HG02852 (cell line): ENCODE measurements at regions not wholly inside any gene's neighbourhood (a gene's known extent, or its start where the extent isn't known, plus 50 kb on each side); places are given as distances from the start of the nearest gene placed in this dataset.

Source experiments
- ATAC-seq: cut with Tn5 transposase; IDR thresholded peaks from one replicate; pipeline ENCODE4 v1.9.1; 2021; ENCODE audit warnings: mild to moderate bottlenecking, moderate library complexity; ENCODE audit not compliant: unreplicated experiment

DNA sequence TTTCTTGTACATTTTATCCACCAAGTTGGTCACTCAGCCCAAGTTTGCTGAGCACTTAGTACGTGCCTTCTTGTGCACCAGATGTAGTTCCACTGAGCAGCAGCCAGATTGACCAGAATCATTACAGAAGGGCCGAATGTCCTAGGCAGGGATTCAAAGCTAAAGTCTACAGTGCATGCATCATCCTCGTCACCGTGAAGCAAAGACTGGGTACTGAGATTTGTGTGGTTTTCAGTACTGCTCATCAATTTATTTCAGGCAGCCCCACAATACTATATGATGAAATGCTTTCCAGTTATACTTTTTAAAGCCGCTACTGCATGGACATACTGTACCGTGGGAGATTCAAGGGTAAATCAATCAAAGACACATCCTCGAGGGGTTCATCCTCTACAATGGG is 227.0 kb downstream of the ARRDC4 start:
- no peak for ATAC-seq

DNA sequence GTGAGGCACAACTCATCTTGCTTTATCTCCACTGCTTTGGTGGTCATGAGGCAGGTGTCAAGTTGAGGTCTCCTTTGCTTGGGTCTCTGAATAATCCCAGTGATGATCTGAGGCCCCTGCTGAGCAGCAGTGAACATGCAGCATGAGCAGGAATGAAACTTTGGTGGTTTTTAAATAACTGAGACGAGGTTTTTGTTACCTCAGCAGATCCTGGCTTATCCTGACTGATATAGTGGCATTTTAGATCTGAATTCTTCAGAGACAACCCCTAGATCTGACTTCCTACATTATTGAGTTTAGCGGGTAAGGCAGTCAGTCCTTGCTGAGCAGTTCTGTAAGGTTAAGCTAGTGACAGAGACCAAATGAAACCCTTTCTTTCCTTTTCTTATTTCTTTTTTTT is 230.4 kb downstream of the ARRDC4 start:
- ATAC-seq: no peak

DNA sequence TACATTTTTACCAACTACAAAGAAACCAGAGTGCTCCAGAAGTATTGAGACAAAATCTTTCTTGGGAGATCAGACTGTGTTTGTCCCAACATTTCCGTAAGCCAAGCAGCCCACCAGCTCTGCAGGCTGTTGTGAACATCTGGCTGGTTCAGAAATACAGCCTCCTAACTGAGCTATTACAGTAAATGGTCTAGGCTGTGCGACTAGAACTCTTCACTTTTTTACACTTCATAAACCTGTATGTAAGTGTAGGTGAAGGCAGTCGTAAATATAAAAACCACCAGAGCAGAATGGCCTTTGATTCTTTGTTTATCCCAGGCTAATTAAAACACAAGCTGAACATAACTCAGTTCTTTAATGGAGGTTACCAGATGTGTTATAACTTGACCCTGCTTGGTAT is 235.3 kb downstream of the ARRDC4 start:
- no peak for ATAC-seq

DNA sequence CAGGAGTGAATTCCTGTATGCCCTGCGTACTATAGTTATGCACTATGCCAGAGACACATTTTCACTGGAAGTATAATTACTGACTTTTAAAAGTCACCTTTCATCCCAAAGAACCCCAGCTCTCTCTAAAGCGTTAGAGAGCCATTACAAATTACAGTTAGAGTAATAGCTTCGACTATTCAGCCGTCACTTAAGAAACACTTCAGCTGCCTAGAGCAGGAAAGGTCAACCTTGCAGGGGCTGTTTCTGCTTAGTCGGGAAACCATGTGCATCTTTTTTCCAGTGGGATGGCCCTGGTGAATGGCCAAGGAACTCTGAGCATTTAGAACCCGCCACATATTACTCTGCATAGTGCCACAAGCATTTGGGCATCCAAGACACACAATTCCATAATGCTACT is 235.9 kb downstream of the ARRDC4 start:
- no peak for ATAC-seq

DNA sequence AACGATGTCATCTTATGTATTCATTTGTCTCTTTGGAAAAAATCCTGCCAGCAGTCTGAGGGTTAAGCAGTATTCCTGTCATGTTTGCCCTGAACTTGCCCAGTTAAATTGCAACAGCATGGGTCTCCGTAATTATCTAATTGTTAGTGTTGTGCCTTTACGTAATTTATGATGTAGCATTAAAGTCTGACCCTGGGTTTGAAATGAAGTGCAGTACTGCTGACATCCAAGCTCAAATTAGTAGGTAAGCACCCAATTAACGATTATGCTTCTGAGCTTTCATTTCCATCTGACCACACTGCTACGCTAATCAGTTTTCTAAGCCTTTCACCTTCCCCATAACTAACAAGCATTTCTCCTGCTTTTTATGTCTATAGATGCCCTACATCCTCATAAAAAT is 241.8 kb downstream of the ARRDC4 start:
- ATAC-seq: no peak

DNA sequence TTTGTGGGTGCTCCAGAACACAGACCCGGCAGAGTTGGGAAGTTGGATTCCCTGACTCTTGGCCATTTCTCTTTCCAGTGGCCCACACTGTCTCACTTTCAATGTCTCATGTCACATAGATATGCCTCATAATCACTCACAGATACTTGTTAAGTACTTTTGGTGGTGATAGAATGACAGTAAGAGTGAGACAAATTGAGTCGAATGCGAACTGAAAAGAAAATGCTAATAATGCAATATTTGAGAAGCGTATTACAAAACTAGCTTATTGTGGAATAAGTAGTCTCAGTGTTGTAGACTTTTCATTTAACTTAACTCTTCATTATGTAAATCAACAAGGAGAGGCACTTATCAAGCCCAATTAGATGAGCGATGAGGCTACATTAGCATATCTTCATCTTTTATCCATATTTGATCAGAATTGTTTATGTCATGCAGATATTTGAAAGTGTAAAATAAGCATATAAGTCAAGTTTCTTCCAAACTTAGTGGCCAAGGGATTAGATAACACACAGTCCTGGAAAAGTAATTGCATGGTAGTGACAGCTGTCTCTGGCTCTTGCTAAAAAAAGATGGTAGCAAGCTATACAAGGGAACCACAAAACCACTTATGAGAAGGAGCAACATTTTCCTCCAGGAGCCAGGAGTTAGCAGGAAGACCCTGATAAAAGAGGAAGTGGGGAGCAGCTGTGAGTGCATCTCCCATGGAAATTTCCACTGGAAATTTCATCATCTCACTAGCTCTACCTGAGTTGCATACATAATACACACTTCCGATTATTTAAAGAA is 243.6 kb downstream of the ARRDC4 start:
- no peak for ATAC-seq

DNA sequence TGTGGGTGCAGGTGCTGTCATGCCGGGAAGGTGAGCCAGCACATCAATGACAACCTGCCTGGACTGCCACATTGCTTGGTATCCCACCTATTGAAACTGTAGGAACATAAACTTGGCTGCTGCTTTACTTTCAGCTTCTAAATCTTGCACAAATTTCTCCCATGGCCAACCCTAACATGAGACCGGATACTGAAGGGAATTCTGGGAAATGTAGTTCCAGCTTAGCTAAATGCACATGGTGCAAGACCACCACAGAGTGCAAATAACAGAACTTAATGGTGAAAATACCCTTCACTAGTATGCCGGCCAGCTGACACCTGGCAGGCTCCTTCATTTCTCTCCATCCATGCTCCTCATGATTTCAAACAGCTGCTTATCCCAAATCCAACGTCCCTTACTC is 247.4 kb downstream of the ARRDC4 start:
- ATAC-seq: no peak

DNA sequence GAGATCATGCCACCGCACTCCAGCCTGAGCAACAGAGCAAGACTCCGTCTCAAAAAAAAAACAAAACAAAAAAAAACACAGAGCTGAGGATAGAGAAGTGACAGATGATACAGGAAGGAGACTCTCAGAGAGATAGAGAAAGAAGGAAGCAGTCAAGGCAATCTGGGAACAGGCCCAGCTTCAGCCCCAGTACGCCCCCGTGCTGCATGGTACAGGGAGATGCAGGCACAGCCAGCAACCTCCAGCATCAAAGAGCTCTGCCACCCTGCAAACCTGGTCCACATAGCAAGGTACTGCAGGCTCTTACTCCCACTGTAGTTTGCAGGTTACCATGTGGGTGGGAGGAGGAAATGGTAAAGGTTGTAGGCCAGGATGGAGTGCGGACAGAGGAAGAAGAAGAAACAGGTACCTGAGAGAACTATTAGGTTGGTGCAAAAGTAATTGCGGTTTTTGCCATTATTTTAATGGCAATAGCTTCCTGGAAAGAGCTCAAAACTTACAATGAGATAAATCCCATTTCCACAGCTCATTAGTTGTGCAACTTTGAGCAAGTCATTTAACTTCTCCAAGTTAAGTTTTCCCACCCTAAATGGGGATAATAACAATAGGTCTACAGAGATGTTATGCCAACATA is 253.0 kb downstream of the ARRDC4 start:
- ATAC-seq: no peak

DNA sequence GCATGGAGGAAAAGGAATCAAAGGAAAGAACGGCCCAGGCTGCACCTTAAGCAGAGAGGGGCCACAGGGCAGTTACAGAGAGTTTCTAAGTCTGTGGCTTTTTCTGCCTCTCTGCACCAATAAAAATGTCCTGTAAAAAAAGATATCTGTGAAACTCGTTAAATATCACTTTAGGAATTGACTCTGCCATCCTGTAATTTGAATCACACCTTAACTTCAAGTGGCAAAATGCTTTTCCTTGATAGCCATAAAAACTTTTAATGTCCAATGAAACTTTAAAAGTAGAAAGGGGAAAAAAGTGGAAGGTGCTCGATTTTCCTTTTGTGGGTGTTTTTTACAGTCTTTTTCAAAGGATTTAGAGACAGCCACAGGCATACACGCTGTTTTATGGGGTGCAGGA is 255.7 kb downstream of the ARRDC4 start:
- no peak for ATAC-seq

DNA sequence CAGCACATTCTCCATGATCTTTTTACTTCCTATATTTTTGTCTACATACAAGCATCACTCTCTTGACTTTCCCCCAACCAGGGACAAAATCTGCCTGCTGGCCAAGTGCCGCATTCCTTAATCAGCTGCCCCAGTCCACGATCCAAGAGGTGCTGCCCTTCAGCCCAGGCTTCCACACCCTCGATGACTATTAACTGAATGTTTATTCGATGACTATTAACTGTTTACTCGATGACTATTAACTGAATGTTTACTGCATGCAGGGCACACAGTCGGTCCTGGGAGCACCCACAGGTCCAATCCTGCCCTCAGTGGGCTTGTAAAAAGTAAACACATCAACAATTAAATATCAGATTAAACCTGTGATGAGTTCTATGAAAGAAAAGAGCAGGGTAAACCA is 256.9 kb downstream of the ARRDC4 start:
- no peak for ATAC-seq

DNA sequence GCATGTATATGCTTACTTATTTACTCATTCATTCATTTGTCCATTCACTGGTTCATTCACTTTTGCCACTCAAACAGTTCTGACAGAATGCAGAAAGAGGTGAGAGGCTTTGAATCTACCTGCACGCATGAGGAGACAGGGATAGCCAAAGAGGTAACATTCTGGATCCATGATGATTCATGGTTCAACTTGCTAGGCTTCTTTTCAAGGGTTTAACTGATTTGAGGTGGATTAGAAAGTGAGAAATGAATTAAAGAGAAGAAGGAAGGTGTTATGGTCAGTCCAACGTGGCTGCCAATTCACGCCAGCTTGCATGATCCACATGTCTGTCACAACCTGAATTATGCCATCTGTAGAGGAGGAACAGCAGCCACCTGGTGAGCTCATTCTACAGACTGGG is 260.6 kb downstream of the ARRDC4 start:
- ATAC-seq: no peak

DNA sequence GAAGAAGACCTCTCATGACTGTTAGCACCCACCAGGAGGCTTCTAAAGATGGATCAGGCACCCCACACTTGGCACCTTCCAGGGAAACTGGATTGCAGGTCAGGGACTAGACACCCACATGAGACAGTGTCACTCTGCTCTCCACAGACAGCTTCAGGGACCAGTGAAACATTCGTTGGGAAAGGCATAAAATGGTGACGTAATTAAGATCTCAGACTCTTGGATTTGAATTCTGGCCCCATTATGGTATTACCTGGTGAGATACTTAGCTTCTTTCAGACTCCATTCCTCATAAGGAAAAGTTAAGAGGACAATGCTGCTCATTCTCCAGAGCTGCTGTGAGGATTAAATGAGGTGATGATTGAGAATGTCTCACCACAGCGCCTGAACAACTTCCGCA is 261.1 kb downstream of the ARRDC4 start:
- ATAC-seq: no peak

DNA sequence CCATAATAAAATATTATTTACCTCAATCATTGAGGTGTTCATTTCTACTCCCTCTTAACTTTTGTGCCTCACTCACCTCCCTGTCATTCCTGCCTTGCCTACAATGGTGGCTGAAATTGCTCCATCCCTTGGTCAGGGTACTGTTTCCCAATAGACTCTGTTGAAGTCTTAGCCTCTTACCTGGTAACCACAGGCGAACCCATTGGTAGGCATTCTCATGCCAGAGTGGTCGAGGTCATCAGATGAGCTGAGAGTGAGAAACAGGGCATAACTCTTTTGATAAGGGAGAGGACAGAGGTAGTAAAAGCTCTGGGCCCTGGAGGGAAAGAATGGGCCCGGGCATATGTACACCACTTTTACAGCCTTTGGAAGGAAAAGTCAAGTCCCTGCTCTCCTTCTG is 265.6 kb downstream of the ARRDC4 start:
- no peak for ATAC-seq

DNA sequence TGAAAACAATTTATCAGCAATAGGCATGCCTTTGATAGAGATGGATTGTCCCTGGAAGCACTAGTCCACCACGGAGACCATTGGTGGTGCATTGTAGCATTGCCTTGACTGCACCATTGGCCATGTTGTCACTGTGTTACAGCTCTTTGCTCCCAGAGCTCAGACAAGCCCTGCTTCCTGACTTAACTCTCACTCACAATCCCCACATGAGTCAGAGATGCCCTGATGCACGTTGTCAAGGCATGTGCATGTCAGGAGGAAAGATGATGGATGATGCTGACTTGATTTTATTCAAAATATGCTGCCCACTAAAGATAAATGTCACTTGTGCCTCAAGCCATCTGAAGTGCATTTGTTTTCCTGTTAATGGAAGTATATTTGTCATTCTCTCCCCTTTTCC is 266.1 kb downstream of the ARRDC4 start:
- no peak for ATAC-seq

DNA sequence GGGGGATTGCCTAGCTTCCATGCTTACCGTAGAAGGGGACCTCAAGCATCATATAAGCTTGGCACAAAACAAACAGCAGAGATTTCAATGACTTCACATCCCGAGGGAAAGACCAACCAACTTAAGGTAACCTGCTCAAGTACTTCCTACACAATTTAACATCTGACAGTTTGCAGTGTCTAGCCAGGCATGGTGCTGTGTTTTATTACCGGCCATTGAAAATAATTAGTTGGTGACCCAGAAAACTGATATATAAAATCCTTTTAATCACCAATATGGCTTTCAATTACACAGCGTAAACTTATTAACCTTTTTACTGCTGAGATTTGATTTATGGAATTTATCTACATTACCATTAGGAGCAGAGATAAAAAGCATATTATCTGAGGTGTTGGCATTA is 268.3 kb downstream of the ARRDC4 start:
- ATAC-seq: no peak

DNA sequence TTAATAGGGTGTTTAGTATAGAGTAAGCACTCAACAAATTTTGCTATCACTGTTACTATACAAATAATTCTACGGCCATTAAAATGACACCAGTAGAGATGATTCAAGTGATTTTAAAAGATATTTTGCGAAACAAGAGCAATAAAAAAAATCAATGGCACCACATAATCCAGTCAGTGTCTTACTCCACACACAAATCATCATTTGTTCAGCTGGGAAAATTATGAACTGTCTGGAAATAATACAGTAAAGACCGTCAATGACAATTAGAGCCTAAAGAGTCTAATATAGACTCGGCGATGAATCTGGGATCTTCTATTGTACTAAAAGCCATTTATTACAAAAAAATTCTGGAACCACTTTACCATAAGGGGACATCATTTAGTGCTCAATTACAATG is 270.5 kb downstream of the ARRDC4 start:
- no peak for ATAC-seq

DNA sequence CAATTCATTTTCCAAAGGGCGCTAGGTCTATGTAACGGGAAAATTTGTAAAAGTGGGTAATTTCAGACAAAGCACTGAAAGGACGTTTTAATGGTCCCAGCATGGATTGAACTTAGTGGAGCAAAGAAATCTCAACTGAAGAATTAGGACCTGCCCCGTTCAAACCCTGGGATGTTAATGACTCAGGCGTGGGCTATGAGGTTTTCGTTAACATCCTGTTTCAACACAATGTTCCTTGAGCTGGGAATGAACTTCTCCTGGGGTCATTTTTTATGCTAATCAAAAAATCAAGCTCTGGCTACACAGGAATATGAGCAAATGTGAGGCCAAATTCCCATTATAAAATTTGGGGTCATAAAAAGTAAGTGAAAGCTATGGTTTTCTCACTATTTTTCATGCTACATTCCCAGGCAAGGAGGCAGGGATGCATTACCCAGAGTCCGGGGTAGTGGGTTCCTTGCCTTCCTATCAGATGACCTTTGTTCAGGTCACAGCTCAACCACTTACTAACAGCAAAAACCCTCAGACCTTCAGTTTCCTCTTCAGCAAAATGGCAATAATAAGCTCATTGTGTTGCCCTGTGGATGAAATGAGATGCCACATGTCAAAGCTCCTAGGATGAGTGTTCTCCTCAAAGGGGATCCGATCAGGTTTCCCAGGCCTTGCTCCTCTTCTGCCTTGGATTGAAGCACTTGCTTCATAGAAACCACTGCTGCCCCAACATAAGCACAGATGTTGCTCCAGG is 271.4 kb downstream of the ARRDC4 start:
- ATAC-seq: no peak

DNA sequence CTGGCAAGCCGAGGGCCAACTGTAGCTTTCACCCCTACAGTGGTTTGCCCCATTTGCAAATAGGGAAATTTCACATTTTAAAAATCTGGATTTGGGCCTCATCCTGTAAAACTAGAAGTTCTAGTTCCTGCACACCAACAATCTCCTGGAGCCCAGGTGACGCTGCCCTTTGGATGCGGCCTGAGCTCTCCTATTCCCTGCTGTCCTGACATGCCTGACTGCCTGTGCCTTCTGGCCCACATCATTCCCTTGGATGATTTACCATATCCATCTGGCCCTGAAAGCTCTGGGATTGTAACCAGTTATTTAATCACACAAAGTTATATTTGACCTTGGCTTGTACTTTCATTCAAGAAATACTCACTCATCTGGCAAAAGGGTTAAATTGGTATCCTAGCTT is 272.3 kb downstream of the ARRDC4 start:
- no peak for ATAC-seq

DNA sequence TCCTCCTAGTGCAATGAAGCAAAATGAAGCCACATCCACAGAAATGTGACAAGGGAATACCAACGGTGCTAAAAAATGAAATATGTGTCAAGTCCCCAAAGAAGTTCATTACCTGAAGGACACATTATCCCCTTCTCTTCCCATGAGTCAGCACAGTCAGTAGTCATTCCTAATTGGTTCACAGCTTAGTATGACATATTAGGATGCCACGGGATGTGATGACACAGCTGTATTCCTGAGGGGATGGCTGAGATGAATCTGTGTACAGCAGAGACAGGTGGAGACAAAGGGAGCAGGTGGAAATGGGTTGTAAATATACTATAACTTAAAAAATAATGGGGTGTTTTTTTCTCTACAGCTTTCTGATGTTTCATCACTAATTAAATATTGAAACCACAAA is 273.4 kb downstream of the ARRDC4 start:
- ATAC-seq: no peak

DNA sequence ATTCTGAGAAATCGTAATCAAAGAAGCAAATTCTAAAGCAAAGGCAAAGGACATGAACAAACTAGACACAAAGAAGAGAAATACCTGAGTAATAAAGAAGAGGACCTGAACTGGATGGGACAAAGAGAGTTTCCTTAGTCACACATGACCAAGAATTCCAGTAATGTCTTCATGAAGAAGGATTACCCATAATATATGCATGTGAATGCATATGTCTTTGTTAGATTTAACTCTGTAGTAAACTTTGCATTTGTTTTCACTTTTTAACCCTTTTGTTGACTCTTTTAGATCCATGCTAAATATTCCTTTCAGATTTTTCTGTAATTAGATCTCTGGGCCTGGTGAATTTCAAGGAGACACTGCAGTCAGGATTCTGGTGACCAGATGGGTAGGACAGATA is 279.8 kb downstream of the ARRDC4 start:
- no peak for ATAC-seq

DNA sequence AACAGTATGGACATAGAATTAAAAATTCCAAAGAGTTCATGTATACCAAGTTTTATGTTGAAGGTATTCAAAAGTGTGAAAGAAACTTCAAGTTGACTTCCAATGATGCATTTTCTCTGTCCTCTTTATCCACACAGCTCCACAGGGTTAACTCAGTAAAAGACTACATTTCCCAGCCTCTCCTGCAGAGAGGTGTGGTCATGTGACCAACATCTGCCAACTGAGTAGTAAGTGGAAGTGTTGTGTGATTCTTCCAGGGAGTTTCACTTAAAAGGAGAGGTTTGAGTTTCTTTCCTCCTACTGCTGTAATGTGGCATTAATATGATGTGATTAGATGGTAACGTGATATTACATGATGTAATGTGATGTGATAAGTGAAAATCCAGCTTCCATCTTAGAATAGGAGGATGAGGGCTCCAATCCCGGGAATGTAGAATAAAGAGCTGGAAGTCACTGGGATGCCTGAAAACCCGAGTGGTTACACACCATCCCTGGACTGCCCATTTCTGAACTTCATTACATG is 280.6 kb downstream of the ARRDC4 start:
- ATAC-seq: no peak

DNA sequence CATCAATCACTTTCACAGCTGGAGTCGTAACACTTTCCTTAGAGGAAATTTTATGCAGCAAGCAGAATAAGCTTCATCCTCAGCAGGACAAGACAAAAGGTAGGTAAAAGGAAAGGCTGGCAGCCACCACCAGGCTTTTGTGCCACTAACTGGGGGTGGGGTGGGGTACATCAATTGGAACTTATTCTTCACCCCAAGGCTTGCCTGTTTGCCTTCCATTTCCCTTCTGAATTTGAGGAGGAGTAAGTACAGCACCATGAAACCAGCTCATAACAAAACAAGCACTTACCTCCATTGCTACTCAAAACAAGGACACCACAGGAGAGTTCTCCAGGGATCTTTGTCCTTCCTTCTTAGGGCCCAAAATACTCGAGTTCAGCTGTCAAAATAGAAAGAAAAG is 296.8 kb downstream of the ARRDC4 start:
- ATAC-seq: no peak
